Type B pancreatic cell (in vitro differentiated cells): ENCODE measurements at regions not wholly inside any gene's neighbourhood (a gene's known extent, or its start where the extent isn't known, plus 50 kb on each side); places are given as distances from the start of the nearest gene placed in this dataset.
"Not testable (repeated sequence)": the region's sequence is repeated elsewhere in the genome, so short reads cannot be mapped to it uniquely, and the experiment has no call there.

Experiments
- DNase-seq: peaks from one replicate; pipeline ENCODE4 v3.0.0; 2021; ENCODE audit warnings: mixed read lengths; ENCODE audit not compliant: unreplicated experiment; ENCODE audit errors: extremely low spot score
- H3K27ac Mint-ChIP-seq: 2 replicates; pipeline ENCODE4 v1.8.0; 2021; ENCODE audit warnings: mild to moderate bottlenecking, mixed read lengths
- H3K27me3 Mint-ChIP-seq: 2 replicates; pipeline ENCODE4 v1.8.0; 2021; ENCODE audit warnings: mixed read lengths
- H3K36me3 Mint-ChIP-seq: 2 replicates; pipeline ENCODE4 v1.8.0; 2021; ENCODE audit warnings: mixed read lengths
- H3K4me1 Mint-ChIP-seq: one replicate; pipeline ENCODE4 v1.8.0; 2021; ENCODE audit warnings: mixed read lengths; ENCODE audit not compliant: unreplicated experiment
- H3K4me3 Mint-ChIP-seq: 2 replicates; pipeline ENCODE4 v1.8.0; 2021; ENCODE audit warnings: mild to moderate bottlenecking, mixed read lengths
- H3K9me3 Mint-ChIP-seq: 2 replicates; pipeline ENCODE4 v1.8.0; 2021; ENCODE audit warnings: mixed read lengths
- TF ChIP-seq, protein P1 (sequence below): fragments of 200-600 bp; sonication (generic); conservative IDR thresholded peaks from 2 replicates; pipeline ENCODE4 v1.5.0; 2021; ENCODE audit warnings: antibody characterized with exemption, mild to moderate bottlenecking

DNA sequence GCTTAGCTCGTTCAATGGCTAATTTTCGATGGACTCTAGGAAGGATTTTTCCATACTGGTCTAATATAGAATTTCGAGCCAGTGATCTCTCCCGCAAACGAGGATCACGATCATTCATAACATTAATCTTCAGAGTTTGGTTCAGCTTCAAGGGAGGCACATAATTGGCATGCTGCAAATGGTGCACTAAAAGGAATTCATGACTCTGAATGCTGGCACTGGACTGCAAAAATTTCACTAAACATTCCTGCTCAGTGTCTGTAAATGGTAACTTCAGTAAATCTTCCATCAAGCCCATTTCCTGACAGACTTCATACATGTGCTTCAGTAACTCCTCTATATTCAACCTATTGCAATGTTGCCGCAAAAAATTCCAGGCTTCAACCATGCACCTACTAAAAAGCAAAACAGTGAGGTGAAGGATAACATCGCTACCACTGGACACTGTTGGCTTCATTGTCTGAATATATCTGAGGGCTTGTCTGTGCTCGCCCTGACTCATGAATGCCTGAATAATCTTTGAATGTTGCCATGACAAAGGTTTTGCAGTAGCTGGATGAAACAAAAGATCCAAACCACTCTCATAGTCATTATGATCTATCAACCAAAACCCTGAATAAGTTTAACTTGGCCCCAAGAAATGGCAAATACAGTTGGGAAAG is 88.7 kb downstream of the TBR1 start:
- H3K4me1 Mint-ChIP-seq, H3K27me3 Mint-ChIP-seq, H3K9me3 Mint-ChIP-seq, H3K4me3 Mint-ChIP-seq, H3K27ac Mint-ChIP-seq, H3K36me3 Mint-ChIP-seq, DNase-seq: not testable (repeated sequence)

DNA sequence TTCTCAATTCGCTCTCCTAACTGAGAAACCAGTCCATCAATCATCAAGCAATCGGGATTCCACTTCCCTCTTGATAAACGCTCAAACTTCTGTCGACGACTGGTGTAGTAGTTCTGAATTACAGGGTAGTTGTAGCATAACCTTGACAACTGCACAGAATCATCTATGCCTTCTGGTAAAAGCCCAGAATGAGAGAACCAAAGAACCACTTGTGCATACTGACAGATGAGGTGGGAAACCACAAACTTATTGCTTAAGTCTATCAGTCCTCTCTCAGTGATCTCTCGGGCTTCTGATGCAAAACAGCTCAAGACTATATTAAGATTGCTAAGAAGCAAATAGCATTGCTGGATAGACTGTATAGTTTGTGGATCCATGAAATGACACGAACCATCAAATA is 89.4 kb downstream of the TBR1 start:
- not testable (repeated sequence) for H3K4me3 Mint-ChIP-seq, H3K4me1 Mint-ChIP-seq, H3K27me3 Mint-ChIP-seq, H3K36me3 Mint-ChIP-seq, DNase-seq, H3K9me3 Mint-ChIP-seq, H3K27ac Mint-ChIP-seq

DNA sequence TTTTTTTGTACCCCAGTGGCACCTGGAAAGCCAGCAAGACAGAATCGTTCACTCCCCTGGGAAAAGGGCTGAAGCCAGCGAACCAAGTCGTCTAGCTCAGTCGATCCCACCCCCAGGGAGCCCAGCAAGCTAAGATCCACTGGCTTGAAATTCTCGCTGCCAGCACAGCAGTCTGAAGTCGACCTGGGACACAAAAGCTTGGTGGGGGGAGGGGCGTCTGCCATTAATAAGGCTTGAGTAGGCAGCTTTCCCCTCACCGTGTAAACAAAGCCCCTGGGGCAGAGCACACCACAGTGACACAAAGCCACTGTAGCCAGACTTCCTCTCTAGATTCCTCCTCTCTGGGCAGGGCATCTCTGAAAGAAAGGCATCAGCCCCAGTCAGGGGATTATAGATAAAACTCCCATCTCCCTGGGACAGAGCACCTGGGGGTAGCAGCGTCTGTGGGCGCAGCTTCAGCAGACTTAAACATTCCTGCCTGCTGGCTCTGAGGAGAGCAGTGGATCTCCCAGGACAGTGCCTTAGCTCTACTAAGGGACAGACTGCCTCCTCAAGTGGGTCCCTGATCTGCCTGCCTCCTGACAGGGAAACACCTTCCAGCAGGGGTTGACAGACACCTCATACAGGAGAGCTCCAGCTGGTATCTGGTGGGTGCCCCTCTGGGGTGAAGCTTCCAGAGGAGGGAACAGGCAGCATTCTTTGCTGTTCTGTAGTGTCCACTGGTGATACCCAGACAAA is 97.4 kb downstream of the TBR1 start:
- not testable (repeated sequence) for H3K36me3 Mint-ChIP-seq, H3K4me3 Mint-ChIP-seq, H3K4me1 Mint-ChIP-seq, H3K27me3 Mint-ChIP-seq, DNase-seq, H3K27ac Mint-ChIP-seq, H3K9me3 Mint-ChIP-seq

DNA sequence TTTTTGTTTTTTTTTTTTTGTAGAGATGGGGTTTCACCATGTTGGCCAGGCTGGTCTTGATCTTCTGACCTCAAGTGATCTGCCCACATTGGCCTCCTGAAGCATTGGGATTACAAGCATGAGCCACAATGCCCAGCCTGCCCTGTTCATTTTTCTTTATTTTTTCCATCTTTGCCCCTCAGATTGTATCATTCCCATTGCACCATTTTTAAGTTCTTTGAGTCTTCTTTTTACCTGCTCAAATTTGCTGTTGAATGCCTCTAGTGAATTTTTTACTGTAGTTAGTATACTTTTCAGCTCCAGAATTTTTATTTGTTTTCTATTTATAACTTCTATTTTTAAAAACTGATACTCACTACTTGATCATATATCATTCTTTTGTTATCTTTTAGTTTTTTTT is 101.4 kb upstream of the SLC4A10 start:
- H3K27ac Mint-ChIP-seq: no peak overlapping the region
- TF ChIP-seq, protein P1, sequence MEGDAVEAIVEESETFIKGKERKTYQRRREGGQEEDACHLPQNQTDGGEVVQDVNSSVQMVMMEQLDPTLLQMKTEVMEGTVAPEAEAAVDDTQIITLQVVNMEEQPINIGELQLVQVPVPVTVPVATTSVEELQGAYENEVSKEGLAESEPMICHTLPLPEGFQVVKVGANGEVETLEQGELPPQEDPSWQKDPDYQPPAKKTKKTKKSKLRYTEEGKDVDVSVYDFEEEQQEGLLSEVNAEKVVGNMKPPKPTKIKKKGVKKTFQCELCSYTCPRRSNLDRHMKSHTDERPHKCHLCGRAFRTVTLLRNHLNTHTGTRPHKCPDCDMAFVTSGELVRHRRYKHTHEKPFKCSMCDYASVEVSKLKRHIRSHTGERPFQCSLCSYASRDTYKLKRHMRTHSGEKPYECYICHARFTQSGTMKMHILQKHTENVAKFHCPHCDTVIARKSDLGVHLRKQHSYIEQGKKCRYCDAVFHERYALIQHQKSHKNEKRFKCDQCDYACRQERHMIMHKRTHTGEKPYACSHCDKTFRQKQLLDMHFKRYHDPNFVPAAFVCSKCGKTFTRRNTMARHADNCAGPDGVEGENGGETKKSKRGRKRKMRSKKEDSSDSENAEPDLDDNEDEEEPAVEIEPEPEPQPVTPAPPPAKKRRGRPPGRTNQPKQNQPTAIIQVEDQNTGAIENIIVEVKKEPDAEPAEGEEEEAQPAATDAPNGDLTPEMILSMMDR: no peak
- H3K9me3 Mint-ChIP-seq: no peaks in the 10 kb centered on the region
- no peaks in the 10 kb centered on the region for H3K36me3 Mint-ChIP-seq
- H3K4me3 Mint-ChIP-seq: no peak overlapping the region
- H3K4me1 Mint-ChIP-seq: no peaks in the 10 kb centered on the region
- no peaks in the 10 kb centered on the region for H3K27me3 Mint-ChIP-seq
- DNase-seq: no peak

DNA sequence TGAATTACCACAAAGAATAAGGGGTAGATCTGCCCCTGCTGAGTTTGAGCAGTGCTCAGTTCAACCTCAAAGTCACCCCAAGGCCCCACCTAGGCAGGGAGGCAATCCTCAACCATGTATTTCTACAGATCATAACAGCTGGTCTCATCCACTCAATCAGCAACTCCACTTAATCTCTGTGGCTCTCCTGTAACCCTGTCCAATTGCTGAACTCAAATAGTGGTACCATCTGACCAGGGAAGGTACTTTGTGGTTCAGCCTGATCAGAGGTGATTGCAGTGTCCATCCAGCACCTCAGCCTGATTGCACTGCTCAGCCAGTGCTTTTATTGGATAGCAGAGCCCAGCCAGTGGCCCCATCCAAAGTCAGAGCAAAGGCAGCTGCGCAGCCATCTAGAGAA is 91.0 kb upstream of the SLC4A10 start:
- TF ChIP-seq, protein P1: no peak
- Mint-ChIP-seq H3K27ac (no peak overlapping the region), H3K27me3 (no peaks in the 10 kb centered on the region), H3K36me3 (no peaks in the 10 kb centered on the region), H3K4me1 (no peaks in the 10 kb centered on the region), H3K4me3 (no peak overlapping the region), H3K9me3 (no peaks in the 10 kb centered on the region)
- no peak for DNase-seq

DNA sequence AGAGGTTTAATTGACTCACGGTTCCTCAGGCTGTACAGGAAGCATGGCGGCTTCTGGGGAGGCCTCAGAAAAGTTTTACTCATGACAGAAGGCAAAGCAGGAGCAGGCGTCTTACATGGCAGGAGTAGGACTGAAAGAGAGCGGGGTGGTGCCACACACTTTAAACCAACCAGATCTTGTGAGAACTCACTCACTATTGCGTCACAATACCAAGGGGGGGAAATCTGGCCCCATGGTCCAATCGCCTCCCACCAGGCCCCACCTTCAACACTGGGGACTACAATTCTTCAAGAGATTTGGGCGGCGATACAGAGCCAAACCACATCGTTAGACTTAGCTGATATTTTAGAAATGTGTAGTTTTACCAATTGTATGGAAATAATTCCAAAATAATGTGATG is 77.6 kb upstream of the SLC4A10 start:
- Mint-ChIP-seq H3K4me1 (no peaks in the 10 kb centered on the region), H3K27ac (no peak overlapping the region), H3K36me3 (no peaks in the 10 kb centered on the region), H3K4me3 (no peak overlapping the region), H3K27me3 (no peaks in the 10 kb centered on the region), H3K9me3 (no peaks in the 10 kb centered on the region)
- no peak for DNase-seq
- TF ChIP-seq, protein P1: no peak

DNA sequence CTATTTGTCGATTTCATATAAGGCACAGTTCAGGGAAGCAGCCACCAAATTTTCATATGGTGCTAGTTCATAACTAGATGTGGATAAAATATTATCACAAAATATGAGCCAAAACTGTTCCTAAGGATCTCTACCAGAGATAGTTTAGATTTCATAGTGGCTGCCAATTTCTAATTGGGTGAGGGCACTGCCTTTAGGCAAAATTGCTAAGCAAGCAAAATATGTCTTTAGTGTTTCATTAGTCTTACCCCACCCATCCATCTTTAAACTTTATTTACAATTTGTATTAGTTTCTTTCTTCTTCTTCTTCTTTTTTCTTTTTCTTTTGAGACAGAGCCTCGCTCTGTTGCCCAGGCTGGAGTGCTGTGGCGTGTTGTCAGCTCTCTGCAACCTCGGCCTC is 77.1 kb upstream of the SLC4A10 start:
- TF ChIP-seq, protein P1: no peak
- Mint-ChIP-seq H3K27ac (no peak overlapping the region), H3K27me3 (no peaks in the 10 kb centered on the region), H3K36me3 (no peaks in the 10 kb centered on the region), H3K4me1 (no peaks in the 10 kb centered on the region), H3K9me3 (no peaks in the 10 kb centered on the region), H3K4me3 (no peak overlapping the region)
- DNase-seq: no peak
